HCT116 (cell line): ENCODE measurements at regions not wholly inside any gene's neighbourhood (a gene's known extent, or its start where the extent isn't known, plus 50 kb on each side); places are given as distances from the start of the nearest gene placed in this dataset.

ENCODE experiments used
- ATAC-seq: fragments of 200-7000 bp; cut with Tn5 transposase; 2 replicates; pipeline ENCODE4 v1.9.1; 2020; ENCODE audit warnings: mild to moderate bottlenecking, moderate library complexity
- BruUV-seq: library from RNA; stranded (reverse); fragments of 400-500 nt; replicated peaks from 2 replicates; lab custom pipeline; 2021; lab: Mats Ljungman, UMichigan
- CTCF ChIA-PET: fragments of 300-600 bp; sonication (Branson Sonifier 250); formaldehyde crosslinking; loops from one replicate; lab custom pipeline; 2021; ENCODE audit warnings: antibody characterized with exemption; lab: Charles Lee
- POLR2A ChIA-PET: fragments of 300-600, 350-600 bp; sonication (Branson Sonifier 250); formaldehyde crosslinking; loops from one replicate; lab custom pipeline; 2021; ENCODE audit warnings: antibody characterized with exemption; lab: Charles Lee
- RAD21 ChIA-PET, 2 experiments: fragments of 300-600 bp; sonication (Branson Sonifier 250); formaldehyde crosslinking; loops; one replicate each; lab custom pipeline; 2023; ENCODE audit warnings: low total read pairs in 2 of 2; ENCODE audit not compliant: uncharacterized antibody in 2 of 2, unreplicated experiment in 2 of 2, low non-redundant PET in 1 of 2; lab: Charles Lee
- DNase-seq: peaks from one replicate; pipeline ENCODE4 v3.0.0-alpha.2; 2010; ENCODE audit warnings: low read depth, low spot score
- H2AFZ ChIP-seq: fragments of 200-600 bp; shearing (Covaris generic), sonication (generic); 2 replicates; pipeline ENCODE4 v1.6.1; 2017; ENCODE audit warnings: low read depth, mixed run types, mixed read lengths, antibody characterized with exemption, low read length; ENCODE audit not compliant: poor library complexity, severe bottlenecking
- H3K27ac ChIP-seq: 2 replicates; pipeline ENCODE4 v1.5.1; 2012; ENCODE audit warnings: low read depth, low read length
- H3K27me3 ChIP-seq: fragments of 200-600 bp; sonication (generic); 2 replicates; pipeline ENCODE4 v1.6.1; 2016; ENCODE audit warnings: mixed run types, low read length, mixed read lengths; ENCODE audit not compliant: insufficient read depth
- H3K36me3 ChIP-seq, 2 experiments: fragments of 200-500 bp in 1 of 2; fragments of 200-600 bp in 1 of 2; sonication (Bioruptor generic) in 1 of 2; sonication (generic) in 1 of 2; 2 replicates each; pipeline versions ENCODE4 v1.5.1 to v1.6.1; 2014 to 2016; ENCODE audit warnings: low read length in 2 of 2, inconsistent platforms in 1 of 2, mixed read lengths in 1 of 2, mixed run types in 1 of 2; ENCODE audit not compliant: insufficient read depth in 2 of 2, control insufficient read depth in 1 of 2
- H3K4me1 ChIP-seq, 2 experiments: fragments of 200-600 bp in 1 of 2; sonication (generic) in 1 of 2; 2 replicates each; pipeline versions ENCODE4 v1.5.1 to v1.6.1; 2012 to 2017; ENCODE audit warnings: low read length in 2 of 2, inconsistent platforms in 1 of 2, mild to moderate bottlenecking in 1 of 2, mixed read lengths in 1 of 2, mixed run types in 1 of 2, moderate library complexity in 1 of 2; ENCODE audit not compliant: insufficient read depth in 2 of 2, control insufficient read depth in 1 of 2
- H3K4me2 ChIP-seq: fragments of 200-600 bp; sonication (generic); 2 replicates; pipeline ENCODE4 v1.6.1; 2017; ENCODE audit warnings: mixed run types, low read length, mixed read lengths
- H3K4me3 ChIP-seq, 2 experiments: fragments of 200-600 bp in 1 of 2; sonication (generic) in 1 of 2; replicated peaks in 1 of 2; 2 replicates each; pipeline ENCODE4 v1.5.1; 2011 to 2016; ENCODE audit warnings: low read length in 2 of 2, control low read depth in 1 of 2, low read depth in 1 of 2, mild to moderate bottlenecking in 1 of 2, mixed read lengths in 1 of 2, mixed run types in 1 of 2
- H3K79me2 ChIP-seq: fragments of 200-600 bp; sonication (generic); 2 replicates; pipeline ENCODE4 v1.6.1; 2017; ENCODE audit warnings: mild to moderate bottlenecking, mixed run types, low read length, moderate library complexity, mixed read lengths; ENCODE audit not compliant: insufficient read depth
- H3K9ac ChIP-seq: fragments of 200-600 bp; sonication (generic); 2 replicates; pipeline ENCODE4 v1.6.1; 2016; ENCODE audit warnings: low read length, mixed read lengths
- H3K9me2 ChIP-seq: fragments of 200-600 bp; sonication (generic), shearing (Covaris generic); 2 replicates; pipeline ENCODE4 v1.6.1; 2017; ENCODE audit warnings: mixed run types, mild to moderate bottlenecking, moderate library complexity; ENCODE audit not compliant: insufficient read depth
- H3K9me3 ChIP-seq, 2 experiments: fragments of 200-500 bp in 1 of 2; fragments of 200-600 bp in 1 of 2; sonication (Bioruptor generic) in 1 of 2; sonication (generic) in 1 of 2; 2 replicates each; pipeline ENCODE4 v1.6.1; 2014 to 2017; ENCODE audit warnings: low read length in 2 of 2, mixed read lengths in 2 of 2, inconsistent platforms in 1 of 2, low read depth in 1 of 2, mild to moderate bottlenecking in 1 of 2, mixed run types in 1 of 2, moderate library complexity in 1 of 2; ENCODE audit not compliant: control insufficient read depth in 1 of 2, insufficient read depth in 1 of 2
- H4K20me1 ChIP-seq: fragments of 200-600 bp; sonication (generic), shearing (Covaris generic); 2 replicates; pipeline ENCODE4 v1.6.1; 2017; ENCODE audit warnings: mixed run types, mild to moderate bottlenecking, moderate library complexity; ENCODE audit not compliant: insufficient read depth
- CEBPB ChIP-seq: IDR thresholded peaks from 2 replicates; pipeline ENCODE4 v1.6.1; 2012; ENCODE audit warnings: low read depth
- CTCF ChIP-seq, 3 experiments: fragments of 200-600 bp in 1 of 3; sonication (generic) in 1 of 3; IDR thresholded peaks in 2 of 3; conservative IDR thresholded peaks in 1 of 3; 2 replicates each; pipeline ENCODE4 v1.5.1; 2012 to 2017; ENCODE audit warnings: low read depth in 2 of 3, low read length in 2 of 3, antibody characterized with exemption in 1 of 3, borderline replicate concordance in 1 of 3, control low read depth in 1 of 3, mild to moderate bottlenecking in 1 of 3, mixed read lengths in 1 of 3, mixed run types in 1 of 3, moderate library complexity in 1 of 3; ENCODE audit not compliant: insufficient read depth in 1 of 3
- ELF1 ChIP-seq: IDR thresholded peaks from 2 replicates; pipeline ENCODE4 v1.6.1; 2012; ENCODE audit warnings: low read depth, borderline replicate concordance
- EZH2phosphoT487 ChIP-seq: fragments of 200-600 bp; IDR thresholded peaks from 2 replicates; pipeline ENCODE4 v1.6.1; 2018; ENCODE audit warnings: antibody characterized with exemption, borderline replicate concordance
- FOSL1 ChIP-seq: IDR thresholded peaks from 2 replicates; pipeline ENCODE4 v1.6.1; 2012; ENCODE audit warnings: low read depth
- JUND ChIP-seq: IDR thresholded peaks from 2 replicates; pipeline ENCODE4 v1.6.1; 2012
- POLR2AphosphoS5 ChIP-seq: IDR thresholded peaks from 2 replicates; pipeline ENCODE4 v1.6.1; 2011; ENCODE audit warnings: mild to moderate bottlenecking, low read depth, low read length, moderate library complexity
- REST ChIP-seq: IDR thresholded peaks from 2 replicates; pipeline ENCODE4 v1.6.1; 2012; ENCODE audit warnings: low read depth
- YY1 ChIP-seq: IDR thresholded peaks from 2 replicates; pipeline ENCODE4 v1.6.1; 2011; ENCODE audit warnings: low read length, low read depth, moderate library complexity, mild to moderate bottlenecking; ENCODE audit not compliant: insufficient replicate concordance; ENCODE audit errors: extremely low read depth
- intact Hi-C: fragments of 100-400 bp; cut with micrococcal nuclease; formaldehyde crosslinking; loops from 2 replicates; pipeline ENCODE4 v1.10.0; 2022

- Histone ChIP-seq H3K4me3 (no peak overlapping the region), H3K4me2 (no peak overlapping the region), H2AFZ (no peak overlapping the region), H3K4me1 (no peaks in the 10 kb centered on the region), H3K27me3 (0 out of 2 replicates have a peak, but pooled peaks cover 6% of the 10 kb centered on the region), H3K79me2 (no peaks in the 10 kb centered on the region), H3K36me3 (no peaks in the 10 kb centered on the region), H4K20me1 (no peaks in the 10 kb centered on the region), H3K9ac (no peak overlapping the region), H3K27ac (no peak overlapping the region), H3K9me2 (no peaks in the 10 kb centered on the region)
- BruUV-seq: no TSS peak
- DNase-seq (no peak), ATAC-seq (no peak)
- POLR2A ChIA-PET: no interaction called here
- CTCF ChIA-PET: no interaction called here
- intact Hi-C loops: no loop called here
- RAD21 ChIA-PET: no interaction called here
- TF ChIP-seq JUND: no peak
- no peak for TF ChIP-seq CTCF (IDR thresholded peaks at IDR 0.05 in 2 of 3, conservative IDR thresholded peaks at IDR 0.05 in 1 of 3; ENCODE audit: borderline replicate concordance in 1 of 3, insufficient read depth in 1 of 3, low read depth in 2 of 3, low read length in 2 of 3)
- TF ChIP-seq, all 23 proteins: peak for 0
- H3K9me3 ChIP-seq: no peaks in the 10 kb centered on the region
Measured at GRCh38 chr4:79236785-79237184, 89.1 kb downstream of the NAA11 start.

- 0 out of 2 replicates have a peak, but pooled peaks cover 6% of the 10 kb centered on the region for H3K27me3 ChIP-seq
Measured at GRCh38 chr4:79235095-79235494, 90.8 kb downstream of the NAA11 start.

More at GRCh38 chr4:79235095-79235494, 90.8 kb downstream of the NAA11 start:
- H3K36me3 ChIP-seq: no peaks in the 10 kb centered on the region
- H3K9me2 ChIP-seq: no peaks in the 10 kb centered on the region
- intact Hi-C loops: no loop called here
- TF ChIP-seq YY1 (no peak), REST (no peak), EZH2phosphoT487 (no peak), CEBPB (no peak), POLR2AphosphoS5 (no peak), FOSL1 (no peak), ELF1 (no peak)
- CTCF ChIA-PET: no interaction called here
- DNase-seq (no peak), ATAC-seq (no peak)
- no peak overlapping the region for H3K4me2 ChIP-seq
- H3K4me1 ChIP-seq: no peaks in the 10 kb centered on the region
- no peaks in the 10 kb centered on the region for H4K20me1 ChIP-seq
- no TSS peak for BruUV-seq
- no peak overlapping the region for H3K4me3 ChIP-seq
- H3K9me3 ChIP-seq: no peaks in the 10 kb centered on the region
- POLR2A ChIA-PET: no interaction called here
- no peaks in the 10 kb centered on the region for H3K79me2 ChIP-seq
- no peak overlapping the region for H2AFZ ChIP-seq
- no peak overlapping the region for H3K27ac ChIP-seq
- RAD21 ChIA-PET: no interaction called here
- H3K9ac ChIP-seq: no peak overlapping the region
